Heart right ventricle (tissue), 16 donors: ENCODE measurements at regions not wholly inside any gene's neighbourhood (a gene's known extent, or its start where the extent isn't known, plus 50 kb on each side); places are given as distances from the start of the nearest gene placed in this dataset.

ENCODE experiments used
- ATAC-seq, 8 donors: fragments of 200-7000 bp; cut with Tn5 transposase; one replicate each; pipeline ENCODE4 v1.9.1; 2020; ENCODE audit warnings: mild to moderate bottlenecking in 8 of 8, moderate library complexity in 8 of 8, moderate number of reproducible peaks in 1 of 8
- DNase-seq, 2 donors: peaks; one replicate each; pipeline ENCODE4 v3.0.0-alpha.2; 2020
- H3K27ac ChIP-seq, 10 donors: fragments of 200-600 bp; sonication (generic) in 2 of 10; one replicate each; pipeline versions ENCODE4 v1.5.0 to v1.8.0; 2020 to 2022; ENCODE audit warnings: mild to moderate bottlenecking in 3 of 10
- H3K27me3 ChIP-seq, 7 donors: fragments of 200-600 bp; one replicate each; pipeline ENCODE4 v1.8.0; 2021 to 2022; ENCODE audit warnings: mild to moderate bottlenecking in 2 of 7
- H3K36me3 ChIP-seq, 9 donors: fragments of 200-600 bp; sonication (generic) in 1 of 9; one replicate each; pipeline versions ENCODE4 v1.5.0 to v1.8.0; 2020 to 2022; ENCODE audit warnings: mild to moderate bottlenecking in 2 of 9
- H3K4me1 ChIP-seq, 9 donors: fragments of 200-600 bp; sonication (generic) in 1 of 9; one replicate each; pipeline versions ENCODE4 v1.5.0 to v1.8.0; 2020 to 2022; ENCODE audit warnings: mild to moderate bottlenecking in 4 of 9
- H3K4me3 ChIP-seq, 10 donors: fragments of 200-600 bp; sonication (generic) in 2 of 10; one replicate each; pipeline versions ENCODE4 v1.5.0 to v1.8.0; 2020 to 2022; ENCODE audit warnings: mild to moderate bottlenecking in 7 of 10, moderate library complexity in 2 of 10
- H3K9me3 ChIP-seq, 11 donors: fragments of 200-600 bp in 10 of 11; sonication (generic) in 2 of 11; one replicate each; pipeline versions ENCODE4 v1.5.0 to v1.8.0; 2013 to 2022; ENCODE audit warnings: mild to moderate bottlenecking in 2 of 11, control low read depth in 1 of 11, moderate library complexity in 1 of 11
- WGBS, 2 donors: extraction: QIAGEN DNeasy Blood & Tissue Kit; methylation state at CpG; one replicate each; pipeline ENCODE4 v1.1.7; 2013; ENCODE audit warnings: inconsistent platforms in 1 of 2; 5-methylcytosine and 5-hydroxymethylcytosine counted together
- intact Hi-C, 10 donors: fragments of 100-400 bp; cut with DNase I; formaldehyde crosslinking; loops; one replicate each; pipeline versions ENCODE4 v1.11.1 to v1.14.2; 2022
- TF ChIP-seq, protein P1 (sequence below), 9 donors: fragments of 200-600 bp; sonication (generic) in 2 of 9; IDR thresholded peaks; one replicate each; pipeline versions ENCODE4 v1.5.0 to v1.8.0; 2021 to 2022; ENCODE audit warnings: antibody characterized with exemption in 9 of 9, mild to moderate bottlenecking in 5 of 9, moderate library complexity in 1 of 9
- donor health status: Arrhythmogenic right ventricular cardiomyopathy.
- donor health status: ischemic (EF 13 %, LVEDD 7.1; RV severe dilation, severe dysfunction).
- donor health status: healthy with polysubstance abuse.
- donor health status: DM: no; HTN: yes; CAD: no.
- donor health status: DM: no; HTN: no; CAD: no.
- donor health status: ischemic (EF 25% LVEDD 6.9; RV normal size, moderate dysfunction).
- donor health status: ischemic (EF 25% LVEDD 5.7; RV mildly dilated, moderate dysfunction).
- donor health status: healthy.
- donor health status: DM: yes; HTN: yes; CAD: no.
- donor health status: Ischemic cardiomyopathy.
- donor health status: ischemic (EF 35%, LVEDD 5.7; RV mildly dilated, moderate dysfunction).
- donor health status: nonischemic (EF 11% LVEDD 7.7; RV severe dilation, severe dysfunction).
- donor health status: DM: yes; HTN: yes; CAD: no.
- donor health status: PGD.
- donor health status: ischemic (EF 29% LVEDD 5.4; RV normal size, mild dysfunction).
- donor health status: nonischemic (EF 23%, LVEDD 6.1; RV moderate dilation, normal function).

DNA sequence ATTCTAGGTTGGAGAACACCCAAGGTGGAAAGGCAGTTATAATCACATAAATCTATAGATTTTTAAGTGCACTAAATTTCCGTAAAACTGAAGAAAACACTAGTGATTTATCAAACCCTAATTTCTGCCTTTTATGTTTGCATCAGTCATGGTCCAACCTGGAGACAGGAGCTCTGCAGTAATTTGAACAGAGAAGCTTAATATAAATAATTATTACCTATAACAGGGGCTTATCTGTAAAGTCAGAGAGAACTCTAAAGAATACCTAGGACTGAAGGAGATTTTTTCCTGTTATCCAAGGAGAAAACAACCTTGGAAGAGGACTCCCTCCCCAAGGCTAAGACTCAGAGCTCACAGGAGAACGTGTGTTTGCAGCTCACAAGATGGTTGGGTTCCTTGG is 95.1 kb downstream of the MPP7 start:
- no peaks in the 10 kb centered on the region for H3K36me3 ChIP-seq
- peaks cover 0 to 6% (median 0%) of the 10 kb centered on the region in 9 donors for H3K4me1 ChIP-seq
- 83% methylated on average over 2 of the region's 2 CpGs for WGBS, 2 donors
- H3K9me3 ChIP-seq = peaks cover 0 to 15% (median 0%) of the 10 kb centered on the region in 11 donors
- DNase-seq = no peak
- ATAC-seq = no peak
- H3K4me3 ChIP-seq = no peak overlapping the region
- no peaks in the 10 kb centered on the region for H3K27me3 ChIP-seq
- intact Hi-C loops = no loop called here
- TF ChIP-seq, protein P1, sequence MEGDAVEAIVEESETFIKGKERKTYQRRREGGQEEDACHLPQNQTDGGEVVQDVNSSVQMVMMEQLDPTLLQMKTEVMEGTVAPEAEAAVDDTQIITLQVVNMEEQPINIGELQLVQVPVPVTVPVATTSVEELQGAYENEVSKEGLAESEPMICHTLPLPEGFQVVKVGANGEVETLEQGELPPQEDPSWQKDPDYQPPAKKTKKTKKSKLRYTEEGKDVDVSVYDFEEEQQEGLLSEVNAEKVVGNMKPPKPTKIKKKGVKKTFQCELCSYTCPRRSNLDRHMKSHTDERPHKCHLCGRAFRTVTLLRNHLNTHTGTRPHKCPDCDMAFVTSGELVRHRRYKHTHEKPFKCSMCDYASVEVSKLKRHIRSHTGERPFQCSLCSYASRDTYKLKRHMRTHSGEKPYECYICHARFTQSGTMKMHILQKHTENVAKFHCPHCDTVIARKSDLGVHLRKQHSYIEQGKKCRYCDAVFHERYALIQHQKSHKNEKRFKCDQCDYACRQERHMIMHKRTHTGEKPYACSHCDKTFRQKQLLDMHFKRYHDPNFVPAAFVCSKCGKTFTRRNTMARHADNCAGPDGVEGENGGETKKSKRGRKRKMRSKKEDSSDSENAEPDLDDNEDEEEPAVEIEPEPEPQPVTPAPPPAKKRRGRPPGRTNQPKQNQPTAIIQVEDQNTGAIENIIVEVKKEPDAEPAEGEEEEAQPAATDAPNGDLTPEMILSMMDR (IDR thresholded peaks at IDR 0.05) = no peak
- no peak overlapping the region for H3K27ac ChIP-seq

DNA sequence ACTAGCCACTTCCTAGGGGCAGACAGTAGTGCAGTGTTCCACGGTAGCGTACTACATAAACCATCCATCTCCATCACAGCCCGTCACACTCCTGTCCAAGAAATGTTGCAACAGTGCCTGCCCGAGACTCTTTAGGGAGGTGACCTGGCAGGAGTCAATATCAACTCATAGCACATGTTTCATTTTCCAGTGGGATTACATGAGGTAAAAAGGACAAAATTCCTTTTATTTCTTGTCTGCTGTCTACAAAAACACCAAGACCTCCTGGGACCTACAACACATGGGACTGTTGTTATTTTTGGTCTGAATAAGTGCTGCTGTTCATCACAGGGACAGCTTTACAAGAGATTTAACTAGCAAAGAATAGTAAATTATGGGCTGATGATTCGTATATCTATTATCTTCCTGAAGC is 99.9 kb downstream of the MPP7 start:
- peak in 7 of 8 donors; percentile 33 to 95 (median 71) for ATAC-seq
- no peak overlapping the region for H3K27ac ChIP-seq
- H3K4me3 ChIP-seq = no peak overlapping the region
- peak; percentile 14 to 27 for DNase-seq
- peaks cover 0 to 6% (median 0%) of the 10 kb centered on the region in 11 donors for H3K9me3 ChIP-seq
- H3K4me1 ChIP-seq = peaks cover 0 to 16% (median 0%) of the 10 kb centered on the region in 9 donors
- 48 to 60% methylated on average over 5 of the region's 5 CpGs for WGBS, 2 donors
- intact Hi-C loops = no loop called here
- H3K27me3 ChIP-seq = no peaks in the 10 kb centered on the region
- TF ChIP-seq, protein P1 (IDR thresholded peaks at IDR 0.05) = no peak
- H3K36me3 ChIP-seq = no peaks in the 10 kb centered on the region

DNA sequence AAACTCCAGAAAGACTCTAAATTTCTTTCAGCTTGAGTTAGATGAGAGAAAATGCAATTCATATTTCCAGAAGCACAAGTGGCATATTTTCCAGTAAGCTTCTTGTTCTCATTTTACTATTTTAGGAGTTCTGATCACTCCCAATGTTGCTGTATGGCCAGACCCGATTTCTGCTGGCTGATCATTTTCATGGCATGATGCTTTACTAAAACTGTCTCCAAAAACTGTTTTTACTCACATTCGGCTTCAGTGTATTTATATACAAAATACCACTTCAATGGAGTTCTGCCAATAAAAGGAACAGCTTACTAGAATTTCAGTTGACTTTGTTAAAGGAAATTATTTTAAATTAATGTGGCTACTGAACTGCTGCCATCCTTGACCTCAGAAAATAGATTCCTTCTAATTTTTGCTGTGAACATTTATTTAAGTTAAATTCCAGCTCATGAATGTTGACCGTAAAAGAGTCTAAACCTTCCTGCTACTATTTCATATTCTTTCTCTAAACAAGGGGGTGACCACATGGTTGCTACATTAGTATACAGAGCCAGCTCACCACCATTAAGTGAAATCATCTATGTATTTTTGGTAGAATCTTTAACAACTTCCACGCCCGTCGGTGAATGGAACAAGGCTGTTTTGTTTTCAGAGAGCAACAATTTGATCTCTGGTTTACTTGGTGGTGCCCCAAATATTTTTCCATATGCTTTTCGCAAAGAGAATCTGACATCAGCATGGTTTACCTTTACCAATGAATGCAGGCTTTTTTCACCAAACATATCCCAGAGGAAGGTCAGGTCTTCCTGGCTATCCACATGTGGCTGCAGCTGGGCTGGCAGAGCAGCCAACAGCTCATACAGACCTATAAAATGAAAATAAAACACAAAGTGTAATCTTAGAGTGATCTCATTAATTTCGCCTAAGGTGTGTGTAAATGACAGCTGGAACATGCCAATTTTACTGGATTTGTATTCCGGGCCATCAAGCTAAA is 101.2 kb downstream of the MPP7 start:
- TF ChIP-seq, protein P1 (IDR thresholded peaks at IDR 0.05) = no peak
- Histone ChIP-seq H3K27ac (no peak overlapping the region), H3K27me3 (no peaks in the 10 kb centered on the region), H3K36me3 (no peaks in the 10 kb centered on the region), H3K9me3 (no peaks in the 10 kb centered on the region), H3K4me1 (peaks cover 0 to 16% (median 0%) of the 10 kb centered on the region in 9 donors), H3K4me3 (no peak overlapping the region)
- WGBS, 2 donors = 71 to 84% methylated on average over 9 of the region's 9 CpGs
- intact Hi-C loops = no loop called here
- ATAC-seq (no peak), DNase-seq (no peak)

DNA sequence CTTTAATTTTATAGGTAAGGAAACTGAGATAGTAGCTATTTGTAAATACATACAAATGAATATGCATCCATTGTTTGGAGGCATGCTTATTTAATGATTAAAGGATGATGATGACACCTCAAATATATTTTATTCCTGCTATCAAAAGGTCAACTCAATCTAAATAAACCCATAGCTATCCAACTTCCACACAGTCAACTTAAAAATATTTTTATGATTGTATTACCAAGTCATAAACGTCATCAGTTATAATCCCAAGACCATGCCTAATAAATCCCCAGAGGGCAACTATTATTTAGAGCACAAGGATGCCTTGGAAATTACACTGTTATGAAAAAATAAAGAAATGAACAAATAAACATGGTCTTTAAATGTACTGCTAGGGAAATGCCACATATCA is 102.1 kb downstream of the MPP7 start:
- H3K9me3 ChIP-seq = no peaks in the 10 kb centered on the region
- intact Hi-C loops = no loop called here

More for the DNA sequence above, 102.1 kb downstream of the MPP7 start:
- Histone ChIP-seq H3K4me3 (no peak overlapping the region), H3K27me3 (no peaks in the 10 kb centered on the region), H3K27ac (no peak overlapping the region), H3K4me1 (peaks cover 0 to 16% (median 0%) of the 10 kb centered on the region in 9 donors), H3K36me3 (no peaks in the 10 kb centered on the region)
- DNase-seq (no peak), ATAC-seq (no peak)
- 50 to 69% methylated on average over 1 of the region's 1 CpG for WGBS, 2 donors
- TF ChIP-seq, protein P1 (IDR thresholded peaks at IDR 0.05) = no peak
